ENCODE measurements at regions not wholly inside any gene's neighbourhood (a gene's known extent, or its start where the extent isn't known, plus 50 kb on each side); places are given as distances from the start of the nearest gene placed in this dataset.
"Not testable (repeated sequence)": the region's sequence is repeated elsewhere in the genome, so short reads cannot be mapped to it uniquely, and the experiment has no call there.

GRCh38 chr14:37693420-37693819 lies 98.0 kb downstream of the TTC6 start:
- TF ChIP-seq, protein P1, sequence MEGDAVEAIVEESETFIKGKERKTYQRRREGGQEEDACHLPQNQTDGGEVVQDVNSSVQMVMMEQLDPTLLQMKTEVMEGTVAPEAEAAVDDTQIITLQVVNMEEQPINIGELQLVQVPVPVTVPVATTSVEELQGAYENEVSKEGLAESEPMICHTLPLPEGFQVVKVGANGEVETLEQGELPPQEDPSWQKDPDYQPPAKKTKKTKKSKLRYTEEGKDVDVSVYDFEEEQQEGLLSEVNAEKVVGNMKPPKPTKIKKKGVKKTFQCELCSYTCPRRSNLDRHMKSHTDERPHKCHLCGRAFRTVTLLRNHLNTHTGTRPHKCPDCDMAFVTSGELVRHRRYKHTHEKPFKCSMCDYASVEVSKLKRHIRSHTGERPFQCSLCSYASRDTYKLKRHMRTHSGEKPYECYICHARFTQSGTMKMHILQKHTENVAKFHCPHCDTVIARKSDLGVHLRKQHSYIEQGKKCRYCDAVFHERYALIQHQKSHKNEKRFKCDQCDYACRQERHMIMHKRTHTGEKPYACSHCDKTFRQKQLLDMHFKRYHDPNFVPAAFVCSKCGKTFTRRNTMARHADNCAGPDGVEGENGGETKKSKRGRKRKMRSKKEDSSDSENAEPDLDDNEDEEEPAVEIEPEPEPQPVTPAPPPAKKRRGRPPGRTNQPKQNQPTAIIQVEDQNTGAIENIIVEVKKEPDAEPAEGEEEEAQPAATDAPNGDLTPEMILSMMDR (IDR thresholded peaks at IDR 0.05; ENCODE audit: insufficient read depth, low read length, poor library complexity, severe bottlenecking) = not testable (repeated sequence)
- TF ChIP-seq EZH2phosphoT487 (conservative IDR thresholded peaks at IDR 0.05; ENCODE audit: low read length) = not testable (repeated sequence)
